ENCODE measurements at regions not wholly inside any gene's neighbourhood (a gene's known extent, or its start where the extent isn't known, plus 50 kb on each side); places are given as distances from the start of the nearest gene placed in this dataset.

DNA sequence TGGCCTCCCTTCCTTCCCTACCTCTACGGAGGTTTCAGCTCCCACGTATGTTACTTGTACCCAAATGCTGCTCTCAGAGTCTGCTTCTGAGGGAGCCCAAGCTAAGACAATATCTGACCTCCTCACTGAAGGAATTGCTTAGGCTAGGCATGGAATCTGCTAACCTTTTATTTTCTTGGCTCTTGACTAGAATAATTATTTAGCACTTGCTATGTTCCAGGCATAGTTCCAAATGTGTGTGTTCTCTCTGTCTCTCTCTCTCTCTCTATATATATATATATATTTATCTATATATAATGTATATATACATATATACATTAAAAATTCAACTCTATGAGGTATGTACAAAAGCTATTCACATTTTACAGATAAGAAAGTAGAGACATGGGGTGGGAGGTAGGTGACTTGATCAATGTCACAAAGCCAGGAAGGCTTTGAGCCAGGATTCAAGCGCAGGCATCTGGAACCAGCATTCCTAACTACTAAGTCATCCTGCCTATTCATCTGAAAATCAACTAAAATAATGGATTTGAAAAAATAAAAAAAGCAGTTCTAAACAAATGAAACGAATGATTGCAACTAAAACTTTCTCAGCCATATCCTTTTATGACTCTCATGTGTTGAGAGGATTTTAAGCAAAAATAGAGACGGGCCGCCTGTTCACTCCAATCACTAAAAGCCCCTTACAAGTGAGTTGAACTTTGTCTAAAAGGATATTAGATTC is 189.7 kb upstream of the JAG1 start:
- no CpG with 5 or more reads among the region's 6 CpGs for WGBS, 2 experiments (ENCODE audit: extremely low coverage in 2 of 2, insufficient read length in 1 of 2)
- peaks cover 15% of the 10 kb centered on the region for H3K9me1 ChIP-seq (ENCODE audit: insufficient read depth, low read length)
- ATAC-seq (ENCODE audit: low read depth) (peak; percentile 64), DNase-seq (peak; percentile 90)
- no TSS peak for BruUV-seq (replicated peaks)
- no peaks in the 10 kb centered on the region for H3K36me3 ChIP-seq (ENCODE audit: control insufficient read depth, insufficient read depth, low read length)
- H2BK5ac ChIP-seq (ENCODE audit: low read depth, low read length, poor library complexity, severe bottlenecking): peak overlapping the region; percentile 64
- no peak overlapping the region for H2AK9ac ChIP-seq (replicated peaks; ENCODE audit: low read depth, low read length, poor library complexity)
- peak overlapping the region; percentile 64; the same call in 1 of the 2 replicates for H3K4me2 ChIP-seq (ENCODE audit: low read depth, low read length)
- peak overlapping the region; percentile 97 for H2BK120ac ChIP-seq (ENCODE audit: low read depth, low read length)
- ChIA-PET POLR2A (ENCODE audit: unreplicated experiment) (no interaction called here), CTCF (interaction anchor here (1.2 kb wide), 1 partner anchor 135 kb away, joined by 3 read pairs; no protein-coding TSS in a partner anchor)
- H3K9ac ChIP-seq (ENCODE audit: low read depth, low read length): peak overlapping the region; percentile 14; the same call in 1 of the 2 replicates
- H2BK15ac ChIP-seq (ENCODE audit: low read depth, low read length): peak overlapping the region; percentile 97
- no peaks in the 10 kb centered on the region for H3K9me3 ChIP-seq (ENCODE audit: control insufficient read depth, insufficient read depth, low read length)
- peak overlapping the region; percentile 55 to 92 for H4K8ac ChIP-seq (ENCODE audit: low read depth in 2 of 2, low read length in 2 of 2)
- no peak overlapping the region for H2AFZ ChIP-seq (replicated peaks; ENCODE audit: low read length, poor library complexity)
- in situ Hi-C loops (cut with MboI; ENCODE audit: low sequenced_read_pairs): no loop called here
- H3K56ac ChIP-seq (ENCODE audit: extremely low read depth, insufficient read depth, low read length): no peak overlapping the region
- peak overlapping the region; percentile 65 for H2AK5ac ChIP-seq (ENCODE audit: low read depth, low read length)
- H3K18ac ChIP-seq (ENCODE audit: low read depth, low read length): peak overlapping the region; percentile 94
- no peak overlapping the region for H3K4me3 ChIP-seq (ENCODE audit: insufficient read depth, low read depth, low read length)
- peak overlapping the region; percentile 81 for H4K5ac ChIP-seq (ENCODE audit: low read depth, low read length)
- dilution Hi-C loops (cut with HindIII; ENCODE audit: low sequenced_read_pairs, unreplicated experiment): no loop called here
- intact Hi-C loops (cut with micrococcal nuclease): loop anchor here (5.0 to 10.0 kb wide), 2 partner anchors 191 to 309 kb away; partner anchors contain the start of gene JAG1
- no peaks in the 10 kb centered on the region for H3K79me1 ChIP-seq (ENCODE audit: low read depth in 1 of 2, low read length in 2 of 2)
- TF ChIP-seq CEBPB (IDR thresholded peaks at IDR 0.05; ENCODE audit: low read depth, low read length) (no peak), FOS (IDR thresholded peaks at IDR 0.05; ENCODE audit: low read depth, low read length) (0 out of 2 replicates have a peak, but pooled peaks have one; percentile 17)
- H3K14ac ChIP-seq (replicated peaks; ENCODE audit: low read depth, low read length): peak overlapping the region; percentile 90
- H3K4me1 ChIP-seq (ENCODE audit: control insufficient read depth, insufficient read depth, low read length): peaks cover 13% of the 10 kb centered on the region
- peak overlapping the region; percentile 27; the same call in 1 of the 2 replicates for H3K27ac ChIP-seq (ENCODE audit: insufficient read depth, low read length)
- H3K4ac ChIP-seq (ENCODE audit: low read depth, low read length): peak overlapping the region; percentile 87
- no peaks in the 10 kb centered on the region; the same call in 1 of the 2 replicates for H3K27me3 ChIP-seq (ENCODE audit: control insufficient read depth, insufficient read depth, low read length)
- H4K20me1 ChIP-seq (ENCODE audit: insufficient read depth, low read length): no peaks in the 10 kb centered on the region
- peak overlapping the region; percentile 97 for H2BK20ac ChIP-seq (ENCODE audit: low read depth, low read length)
- peak overlapping the region; percentile 81; the same call in 1 of the 2 replicates for H3K23ac ChIP-seq (ENCODE audit: low read depth, low read length)
- peak overlapping the region; percentile 72 for H4K91ac ChIP-seq (ENCODE audit: insufficient read depth, low read depth, low read length)
